HG02981 (cell line): ENCODE measurements at regions not wholly inside any gene's neighbourhood (a gene's known extent, or its start where the extent isn't known, plus 50 kb on each side); places are given as distances from the start of the nearest gene placed in this dataset.
"Not testable (repeated sequence)": the region's sequence is repeated elsewhere in the genome, so short reads cannot be mapped to it uniquely, and the experiment has no call there.

Experiments used
- ATAC-seq: cut with Tn5 transposase; IDR thresholded peaks from one replicate; pipeline ENCODE4 v1.9.1; 2021; ENCODE audit warnings: mild to moderate bottlenecking, moderate library complexity; ENCODE audit not compliant: unreplicated experiment

- no peak for ATAC-seq
Measured at GRCh38 chr14:43140453-43140852, 1366.6 kb downstream of the FSCB start.

GRCh38 chr14:43135877-43136411 lies 1371.1 kb downstream of the FSCB start:
- ATAC-seq: no peak

- no peak for ATAC-seq
Measured at GRCh38 chr14:43132441-43132840, 1374.6 kb downstream of the FSCB start.

GRCh38 chr14:43128429-43128828 lies 1378.7 kb downstream of the FSCB start:
- ATAC-seq: not testable (repeated sequence)

GRCh38 chr14:43127874-43128273 lies 1379.2 kb downstream of the FSCB start:
- ATAC-seq: not testable (repeated sequence)

- no peak for ATAC-seq
Measured at GRCh38 chr14:43123544-43123943, 1383.5 kb downstream of the FSCB start.

- ATAC-seq: no peak
Measured at GRCh38 chr14:43119672-43120071, 1387.4 kb downstream of the FSCB start.

GRCh38 chr14:43116341-43116740 lies 1390.7 kb downstream of the FSCB start:
- ATAC-seq: no peak

- no peak for ATAC-seq
Measured at GRCh38 chr14:43105305-43105704, 1401.8 kb downstream of the FSCB start.

GRCh38 chr14:43090380-43090779 lies 1416.7 kb downstream of the FSCB start:
- no peak for ATAC-seq

- no peak for ATAC-seq
Measured at GRCh38 chr14:43087666-43088065, 1419.4 kb downstream of the FSCB start.

GRCh38 chr14:43085819-43086218 lies 1421.3 kb downstream of the FSCB start:
- no peak for ATAC-seq

GRCh38 chr14:43067372-43067771 lies 1439.7 kb downstream of the FSCB start:
- not testable (repeated sequence) for ATAC-seq

- no peak for ATAC-seq
Measured at GRCh38 chr14:43056106-43056505, 1449.4 kb downstream of the LRFN5 start.

- ATAC-seq: no peak
Measured at GRCh38 chr14:43052897-43053296, 1446.2 kb downstream of the LRFN5 start.

GRCh38 chr14:43043850-43044249 lies 1437.2 kb downstream of the LRFN5 start:
- no peak for ATAC-seq

- ATAC-seq: no peak
Measured at GRCh38 chr14:43042408-43042807, 1435.7 kb downstream of the LRFN5 start.

GRCh38 chr14:43041976-43042375 lies 1435.3 kb downstream of the LRFN5 start:
- ATAC-seq: no peak

- no peak for ATAC-seq
Measured at GRCh38 chr14:43041207-43041606, 1434.5 kb downstream of the LRFN5 start.

GRCh38 chr14:43039881-43040280 lies 1433.2 kb downstream of the LRFN5 start:
- ATAC-seq: no peak

- ATAC-seq: no peak
Measured at GRCh38 chr14:43031598-43031997, 1424.9 kb downstream of the LRFN5 start.

GRCh38 chr14:43022094-43022800 lies 1415.6 kb downstream of the LRFN5 start:
- ATAC-seq: no peak

GRCh38 chr14:43019826-43020225 lies 1413.2 kb downstream of the LRFN5 start:
- ATAC-seq: no peak
